H1 (cell line): ENCODE measurements at regions not wholly inside any gene's neighbourhood (a gene's known extent, or its start where the extent isn't known, plus 50 kb on each side); places are given as distances from the start of the nearest gene placed in this dataset.

Source experiments
- ATF2 ChIP-seq: IDR thresholded peaks from 2 replicates; pipeline ENCODE4 v1.6.1; 2012; ENCODE audit warnings: low read length, inconsistent platforms
- CEBPB ChIP-seq: IDR thresholded peaks from 2 replicates; pipeline ENCODE4 v1.6.1; 2012; ENCODE audit warnings: low read depth, low read length
- CREB1 ChIP-seq: IDR thresholded peaks from 2 replicates; pipeline ENCODE4 v1.6.1; 2012; ENCODE audit warnings: inconsistent platforms
- CTCF ChIP-seq, 3 experiments: IDR thresholded peaks; 1 replicate in 2 of 3; 2 replicates in 1 of 3; pipeline versions ENCODE4 v1.5.1 to v1.6.1; 2011; ENCODE audit warnings: low read length in 3 of 3, mild to moderate bottlenecking in 3 of 3, inconsistent platforms in 2 of 3, low read depth in 1 of 3, moderate library complexity in 1 of 3; ENCODE audit not compliant: insufficient read depth in 1 of 3; ENCODE audit errors: control extremely low read depth in 1 of 3
- EGR1 ChIP-seq: IDR thresholded peaks from 2 replicates; pipeline ENCODE4 v1.6.1; 2011; ENCODE audit warnings: low read depth, low read length, borderline replicate concordance
- GABPA ChIP-seq: IDR thresholded peaks from 2 replicates; pipeline ENCODE4 v1.6.1; 2011; ENCODE audit warnings: mild to moderate bottlenecking, low read length, moderate library complexity, borderline replicate concordance; ENCODE audit not compliant: insufficient read depth
- GTF2F1 ChIP-seq: IDR thresholded peaks from 2 replicates; pipeline ENCODE4 v1.6.1; 2012; ENCODE audit warnings: low read depth, low read length, improper control_type of control experiment, borderline replicate concordance
- JUN ChIP-seq: IDR thresholded peaks from 2 replicates; pipeline ENCODE4 v1.6.1; 2011; ENCODE audit warnings: low read depth, mild to moderate bottlenecking, improper control_type of control experiment, low read length
- RFX5 ChIP-seq: IDR thresholded peaks from 2 replicates; pipeline ENCODE4 v1.6.1; 2011; ENCODE audit warnings: low read depth, low read length, improper control_type of control experiment, borderline replicate concordance
- SP2 ChIP-seq: IDR thresholded peaks from 2 replicates; pipeline ENCODE4 v1.6.1; 2012; ENCODE audit warnings: mild to moderate bottlenecking, low read length, inconsistent platforms
- TCF12 ChIP-seq: IDR thresholded peaks from 2 replicates; pipeline ENCODE4 v1.6.1; 2011; ENCODE audit warnings: low read depth, mild to moderate bottlenecking, low read length
- USF2 ChIP-seq: IDR thresholded peaks from 2 replicates; pipeline ENCODE4 v1.6.1; 2011; ENCODE audit warnings: low read length, improper control_type of control experiment
- YY1 ChIP-seq: IDR thresholded peaks from 2 replicates; pipeline ENCODE4 v1.6.1; 2011; ENCODE audit warnings: low read depth, mild to moderate bottlenecking, low read length

GRCh38 chr12:67074072-67074471 lies 195.1 kb upstream of the CAND1 start:
- TF ChIP-seq ATF2: no peak
- no peak for TF ChIP-seq CTCF (IDR thresholded peaks at IDR 0.05; ENCODE audit: control extremely low read depth in 1 of 3, insufficient read depth in 1 of 3, low read depth in 1 of 3, low read length in 3 of 3)
- no peak for TF ChIP-seq CREB1
- TF ChIP-seq TCF12: no peak
- no peak for TF ChIP-seq CEBPB
- no peak for TF ChIP-seq YY1
- no peak for TF ChIP-seq JUN
- no peak for TF ChIP-seq SP2
- TF ChIP-seq GABPA: no peak
- TF ChIP-seq USF2: no peak
- no peak for TF ChIP-seq GTF2F1
- TF ChIP-seq RFX5: no peak
- no peak for TF ChIP-seq EGR1
